Lower leg skin (tissue), 4 donors: ENCODE measurements at regions not wholly inside any gene's neighbourhood (a gene's known extent, or its start where the extent isn't known, plus 50 kb on each side); places are given as distances from the start of the nearest gene placed in this dataset.
A peak's percentile ranks its signal among the peaks of the same experiment; 100 is the strongest.

Source experiments
- DNase-seq, 2 donors: peaks; one replicate each; pipeline ENCODE4 v3.0.0-alpha.2; 2019; ENCODE audit warnings: low spot score in 2 of 2
- H3K4me3 ChIP-seq: fragments of 200-600 bp; sonication (generic); 2 replicates; pipeline ENCODE4 v1.5.1; 2017; ENCODE audit warnings: mild to moderate bottlenecking, low read depth; ENCODE audit not compliant: poor library complexity, severe bottlenecking
- POLR2A ChIP-seq, 2 donors: fragments of 450-650 bp; IDR thresholded peaks; one replicate each; pipeline ENCODE4 v1.6.1; 2016 to 2017; ENCODE audit warnings: antibody characterized with exemption in 2 of 2, mild to moderate bottlenecking in 1 of 2, moderate library complexity in 1 of 2
- WGBS, 2 donors: methylation state at CpG; one replicate each; pipeline ENCODE4 v1.1.5; 2018; 5-methylcytosine and 5-hydroxymethylcytosine counted together
- intact Hi-C: fragments of 100-400 bp; cut with DNase I; formaldehyde crosslinking; loops from one replicate; pipeline ENCODE4 v1.15.0; 2023; ENCODE audit warnings: low total_unique reads
- TF ChIP-seq, protein P1 (sequence below), 3 donors: fragments of 450-650 bp; IDR thresholded peaks; one replicate each; pipeline ENCODE4 v1.5.1; 2016; ENCODE audit warnings: antibody characterized with exemption in 3 of 3, mild to moderate bottlenecking in 3 of 3, moderate library complexity in 2 of 3

- DNase-seq: no peak
- TF ChIP-seq POLR2A (IDR thresholded peaks at IDR 0.05): no peak
- TF ChIP-seq, protein P1, sequence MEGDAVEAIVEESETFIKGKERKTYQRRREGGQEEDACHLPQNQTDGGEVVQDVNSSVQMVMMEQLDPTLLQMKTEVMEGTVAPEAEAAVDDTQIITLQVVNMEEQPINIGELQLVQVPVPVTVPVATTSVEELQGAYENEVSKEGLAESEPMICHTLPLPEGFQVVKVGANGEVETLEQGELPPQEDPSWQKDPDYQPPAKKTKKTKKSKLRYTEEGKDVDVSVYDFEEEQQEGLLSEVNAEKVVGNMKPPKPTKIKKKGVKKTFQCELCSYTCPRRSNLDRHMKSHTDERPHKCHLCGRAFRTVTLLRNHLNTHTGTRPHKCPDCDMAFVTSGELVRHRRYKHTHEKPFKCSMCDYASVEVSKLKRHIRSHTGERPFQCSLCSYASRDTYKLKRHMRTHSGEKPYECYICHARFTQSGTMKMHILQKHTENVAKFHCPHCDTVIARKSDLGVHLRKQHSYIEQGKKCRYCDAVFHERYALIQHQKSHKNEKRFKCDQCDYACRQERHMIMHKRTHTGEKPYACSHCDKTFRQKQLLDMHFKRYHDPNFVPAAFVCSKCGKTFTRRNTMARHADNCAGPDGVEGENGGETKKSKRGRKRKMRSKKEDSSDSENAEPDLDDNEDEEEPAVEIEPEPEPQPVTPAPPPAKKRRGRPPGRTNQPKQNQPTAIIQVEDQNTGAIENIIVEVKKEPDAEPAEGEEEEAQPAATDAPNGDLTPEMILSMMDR (IDR thresholded peaks at IDR 0.05): no peak
- 90 to 91% methylated on average over 3 of the region's 3 CpGs for WGBS, 2 donors
- intact Hi-C loops: no loop called here
- no peak overlapping the region for H3K4me3 ChIP-seq
Observed at GRCh38 chr22:27132400-27132799, 475.0 kb downstream of the MIAT start.

- WGBS, 2 donors: 52 to 73% methylated on average over 10 of the region's 10 CpGs
- intact Hi-C loops: no loop called here
Observed at GRCh38 chr22:27133019-27133431, 475.6 kb downstream of the MIAT start.

GRCh38 chr22:27133681-27134314 is 476.4 kb downstream of the MIAT start:
- no peak overlapping the region for H3K4me3 ChIP-seq
- no peak for DNase-seq
- intact Hi-C loops: no loop called here
- TF ChIP-seq, protein P1 (IDR thresholded peaks at IDR 0.05): no peak
- TF ChIP-seq POLR2A (IDR thresholded peaks at IDR 0.05): no peak
- whole genome bisulfite sequencing, 2 donors: 34 to 40% methylated on average over 11 of the region's 11 CpGs

More at GRCh38 chr22:27133019-27133431, 475.6 kb downstream of the MIAT start:
- no peak for DNase-seq
- H3K4me3 ChIP-seq: no peak overlapping the region
- no peak for TF ChIP-seq POLR2A (IDR thresholded peaks at IDR 0.05)
- TF ChIP-seq, protein P1 (IDR thresholded peaks at IDR 0.05): no peak

DNA sequence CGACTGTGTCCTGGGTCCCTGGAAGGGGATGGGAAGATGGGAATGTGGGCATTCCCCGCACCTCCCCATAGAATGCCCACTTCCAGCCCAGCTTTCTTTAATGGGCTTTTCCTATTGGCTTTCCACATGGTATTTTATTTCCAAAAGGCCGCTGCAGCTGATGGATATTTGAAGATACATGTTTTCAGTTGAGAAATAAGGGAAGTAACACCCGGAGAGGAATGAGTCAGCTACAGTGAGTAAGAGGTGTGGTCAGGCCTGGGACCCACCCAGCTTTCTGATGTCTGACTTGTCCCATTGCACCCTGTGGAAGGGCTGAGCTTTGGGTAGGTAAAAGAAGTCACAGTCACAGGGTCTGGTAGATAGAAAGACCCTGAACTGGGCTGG is 476.9 kb downstream of the MIAT start:
- WGBS, 2 donors: 23 to 31% methylated on average over 4 of the region's 4 CpGs
- DNase-seq: peak; percentile 66 to 89

GRCh38 chr22:27135031-27135981 is 477.9 kb downstream of the MIAT start:
- no peak overlapping the region for H3K4me3 ChIP-seq
- TF ChIP-seq, protein P1 (IDR thresholded peaks at IDR 0.05): no peak
- no peak for TF ChIP-seq POLR2A (IDR thresholded peaks at IDR 0.05)
- intact Hi-C loops: no loop called here
- WGBS, 2 donors: 77 to 78% methylated on average over 7 of the region's 7 CpGs
- DNase-seq: no peak

More for the DNA sequence above, 476.9 kb downstream of the MIAT start:
- intact Hi-C loops: no loop called here
- TF ChIP-seq, protein P1 (IDR thresholded peaks at IDR 0.05): no peak
- no peak for TF ChIP-seq POLR2A (IDR thresholded peaks at IDR 0.05)
- H3K4me3 ChIP-seq: no peak overlapping the region
